PFSK-1 (cell line): ENCODE measurements at regions not wholly inside any gene's neighbourhood (a gene's known extent, or its start where the extent isn't known, plus 50 kb on each side); places are given as distances from the start of the nearest gene placed in this dataset.

ENCODE experiments used
- FOXP2 ChIP-seq: optimal IDR thresholded peaks from 2 replicates; pipeline ENCODE3; 2011; ENCODE audit warnings: borderline replicate concordance, control low read depth, inconsistent platforms; ENCODE audit not compliant: insufficient read depth; ENCODE audit errors: extremely low read length, extremely low read depth
- POLR2AphosphoS5 ChIP-seq: IDR thresholded peaks from 2 replicates; pipeline ENCODE4 v1.6.1; 2012; ENCODE audit warnings: low read depth, mild to moderate bottlenecking, control low read depth, low read length, moderate library complexity
- SIN3A ChIP-seq: IDR thresholded peaks from 2 replicates; pipeline ENCODE4 v1.6.1; 2012; ENCODE audit warnings: mild to moderate bottlenecking, low read length, moderate library complexity, borderline replicate concordance; ENCODE audit not compliant: insufficient read depth
- TAF1 ChIP-seq: IDR thresholded peaks from 2 replicates; pipeline ENCODE4 v1.6.1; 2012; ENCODE audit warnings: low read length, control low read depth, borderline replicate concordance; ENCODE audit not compliant: insufficient read depth
- TF ChIP-seq, protein P1 (sequence below), 2 experiments: IDR thresholded peaks; 2 replicates each; pipeline versions ENCODE4 v1.6.1 to v1.8.0; 2011 to 2012; ENCODE audit warnings: low read depth in 2 of 2, low read length in 2 of 2, control low read depth in 1 of 2, inconsistent platforms in 1 of 2, mild to moderate bottlenecking in 1 of 2, moderate library complexity in 1 of 2; ENCODE audit not compliant: insufficient read depth in 1 of 2

DNA sequence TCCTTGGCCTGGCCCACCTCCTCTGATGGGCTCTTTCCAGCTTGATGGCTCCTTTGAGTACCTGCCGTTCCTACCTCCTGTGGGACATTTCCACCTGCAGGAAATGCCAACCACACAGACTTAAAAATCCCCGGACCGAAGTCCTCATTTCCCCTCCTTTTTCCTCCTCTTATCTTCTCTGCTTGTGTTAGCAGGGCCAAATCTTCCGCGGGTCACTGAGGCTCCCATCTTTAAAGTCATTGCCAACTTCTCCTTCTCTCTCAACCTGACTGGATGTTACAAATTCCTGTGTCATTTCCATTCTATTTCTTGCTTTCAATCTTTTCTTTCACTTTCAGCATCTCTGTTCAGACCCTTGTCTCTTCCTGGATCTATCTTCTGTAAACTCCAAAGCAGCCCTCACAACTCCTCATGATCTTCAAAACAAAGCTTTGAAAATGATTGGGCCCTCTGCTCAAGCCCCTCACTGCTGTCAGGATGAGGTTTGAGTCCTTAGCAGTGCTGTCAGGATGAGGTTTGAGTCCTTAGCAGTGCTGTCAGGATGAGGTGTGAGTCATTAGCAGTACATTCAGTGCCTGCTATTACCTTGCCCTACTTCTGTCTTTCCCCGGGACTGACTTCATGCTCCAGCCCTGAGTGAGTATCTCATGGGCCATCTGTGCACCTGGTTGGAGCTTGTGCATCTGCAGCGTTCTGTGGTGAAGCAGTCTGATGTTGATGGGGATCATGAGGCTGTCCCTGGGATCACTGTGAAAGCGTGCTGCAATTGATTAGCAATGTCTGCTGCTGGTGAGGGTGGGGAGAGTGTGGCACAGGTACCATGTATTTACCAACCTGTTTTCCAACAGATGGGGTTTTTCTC is 100.1 kb downstream of the IRF8 start:
- TF ChIP-seq TAF1 = no peak
- no peak for TF ChIP-seq POLR2AphosphoS5

DNA sequence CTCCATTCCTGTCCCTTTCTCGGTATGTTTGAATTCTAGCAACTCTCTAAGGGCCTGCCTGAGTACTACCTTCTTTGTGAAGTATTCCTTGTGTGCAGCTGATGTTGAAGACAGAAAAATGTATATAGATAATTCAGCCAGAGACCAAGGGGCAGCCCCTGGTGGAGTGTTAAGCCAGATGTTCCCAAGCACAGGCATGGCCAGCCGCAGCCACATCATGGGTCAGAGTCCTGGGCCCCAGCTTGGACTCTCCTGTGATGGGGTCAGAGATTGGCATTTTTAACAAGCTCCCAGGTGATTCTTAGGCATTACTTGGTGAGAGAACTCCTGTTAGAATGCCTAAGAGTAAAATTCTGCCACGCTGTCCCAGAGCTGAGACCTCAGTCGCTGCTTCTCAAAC is 100.8 kb downstream of the IRF8 start:
- TF ChIP-seq POLR2AphosphoS5 (no peak), TAF1 (no peak), SIN3A (no peak), FOXP2 (no peak)
- TF ChIP-seq, protein P1, sequence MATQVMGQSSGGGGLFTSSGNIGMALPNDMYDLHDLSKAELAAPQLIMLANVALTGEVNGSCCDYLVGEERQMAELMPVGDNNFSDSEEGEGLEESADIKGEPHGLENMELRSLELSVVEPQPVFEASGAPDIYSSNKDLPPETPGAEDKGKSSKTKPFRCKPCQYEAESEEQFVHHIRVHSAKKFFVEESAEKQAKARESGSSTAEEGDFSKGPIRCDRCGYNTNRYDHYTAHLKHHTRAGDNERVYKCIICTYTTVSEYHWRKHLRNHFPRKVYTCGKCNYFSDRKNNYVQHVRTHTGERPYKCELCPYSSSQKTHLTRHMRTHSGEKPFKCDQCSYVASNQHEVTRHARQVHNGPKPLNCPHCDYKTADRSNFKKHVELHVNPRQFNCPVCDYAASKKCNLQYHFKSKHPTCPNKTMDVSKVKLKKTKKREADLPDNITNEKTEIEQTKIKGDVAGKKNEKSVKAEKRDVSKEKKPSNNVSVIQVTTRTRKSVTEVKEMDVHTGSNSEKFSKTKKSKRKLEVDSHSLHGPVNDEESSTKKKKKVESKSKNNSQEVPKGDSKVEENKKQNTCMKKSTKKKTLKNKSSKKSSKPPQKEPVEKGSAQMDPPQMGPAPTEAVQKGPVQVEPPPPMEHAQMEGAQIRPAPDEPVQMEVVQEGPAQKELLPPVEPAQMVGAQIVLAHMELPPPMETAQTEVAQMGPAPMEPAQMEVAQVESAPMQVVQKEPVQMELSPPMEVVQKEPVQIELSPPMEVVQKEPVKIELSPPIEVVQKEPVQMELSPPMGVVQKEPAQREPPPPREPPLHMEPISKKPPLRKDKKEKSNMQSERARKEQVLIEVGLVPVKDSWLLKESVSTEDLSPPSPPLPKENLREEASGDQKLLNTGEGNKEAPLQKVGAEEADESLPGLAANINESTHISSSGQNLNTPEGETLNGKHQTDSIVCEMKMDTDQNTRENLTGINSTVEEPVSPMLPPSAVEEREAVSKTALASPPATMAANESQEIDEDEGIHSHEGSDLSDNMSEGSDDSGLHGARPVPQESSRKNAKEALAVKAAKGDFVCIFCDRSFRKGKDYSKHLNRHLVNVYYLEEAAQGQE (IDR thresholded peaks at IDR 0.05; ENCODE audit: insufficient read depth in 1 of 2, low read depth in 2 of 2, low read length in 2 of 2) = no peak

DNA sequence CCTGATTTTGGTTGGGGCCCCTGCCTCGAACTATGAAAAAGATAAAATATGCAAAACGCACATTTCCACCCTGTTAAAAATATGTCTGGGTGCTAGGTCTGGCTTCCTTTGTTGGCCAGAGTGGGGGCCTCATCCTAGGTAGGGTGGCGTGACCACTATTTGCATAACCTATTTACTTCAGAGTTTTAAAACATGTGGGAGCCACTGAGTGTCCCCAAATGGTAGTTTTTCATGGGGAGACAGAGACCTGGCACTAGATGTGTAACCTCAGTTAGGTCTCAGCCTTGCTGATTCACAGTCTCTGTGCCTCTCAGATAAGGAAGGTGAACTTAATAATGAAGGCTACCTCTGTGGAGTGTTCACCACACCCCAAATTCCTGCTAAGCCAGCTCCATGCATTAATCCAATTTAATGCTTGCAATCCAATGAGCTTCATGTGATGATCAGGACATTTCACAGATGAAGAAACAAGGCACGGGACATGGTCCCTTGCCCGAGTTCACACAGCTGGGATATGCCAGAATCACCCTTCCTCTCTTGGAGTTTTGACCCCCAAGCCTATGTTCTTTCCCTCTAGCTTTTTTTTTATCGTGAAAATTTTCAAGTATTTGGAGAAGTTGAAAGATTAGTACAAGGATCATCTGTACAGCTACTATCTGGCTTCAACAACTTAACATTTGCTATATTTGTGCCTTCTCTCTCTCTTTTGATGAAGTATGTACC is 103.4 kb downstream of the IRF8 start:
- TF ChIP-seq, protein P1 (IDR thresholded peaks at IDR 0.05; ENCODE audit: insufficient read depth in 1 of 2, low read depth in 2 of 2, low read length in 2 of 2) = no peak
- TF ChIP-seq TAF1 = no peak
- TF ChIP-seq SIN3A = no peak
- no peak for TF ChIP-seq POLR2AphosphoS5
- no peak for TF ChIP-seq FOXP2

DNA sequence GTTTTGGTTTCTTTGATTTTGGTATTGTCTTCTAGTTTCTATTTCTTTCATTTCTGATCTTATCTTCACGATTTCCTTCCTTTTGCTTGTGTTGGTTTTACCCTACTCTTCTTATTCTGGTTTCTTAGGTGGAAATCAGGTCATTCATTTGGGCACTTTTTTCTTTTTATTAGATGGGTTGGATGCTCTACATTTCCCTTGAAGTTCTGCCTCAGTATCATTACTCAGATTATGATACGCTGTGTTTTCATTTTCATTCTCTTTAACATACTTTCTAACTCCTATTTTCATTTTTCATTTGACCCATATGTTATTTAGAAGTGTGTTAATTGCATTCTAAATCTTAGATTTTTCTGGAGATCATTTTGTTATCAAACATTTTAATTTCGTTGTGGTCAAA is 108.6 kb downstream of the IRF8 start:
- TF ChIP-seq POLR2AphosphoS5 = no peak
- no peak for TF ChIP-seq FOXP2
- no peak for TF ChIP-seq TAF1

DNA sequence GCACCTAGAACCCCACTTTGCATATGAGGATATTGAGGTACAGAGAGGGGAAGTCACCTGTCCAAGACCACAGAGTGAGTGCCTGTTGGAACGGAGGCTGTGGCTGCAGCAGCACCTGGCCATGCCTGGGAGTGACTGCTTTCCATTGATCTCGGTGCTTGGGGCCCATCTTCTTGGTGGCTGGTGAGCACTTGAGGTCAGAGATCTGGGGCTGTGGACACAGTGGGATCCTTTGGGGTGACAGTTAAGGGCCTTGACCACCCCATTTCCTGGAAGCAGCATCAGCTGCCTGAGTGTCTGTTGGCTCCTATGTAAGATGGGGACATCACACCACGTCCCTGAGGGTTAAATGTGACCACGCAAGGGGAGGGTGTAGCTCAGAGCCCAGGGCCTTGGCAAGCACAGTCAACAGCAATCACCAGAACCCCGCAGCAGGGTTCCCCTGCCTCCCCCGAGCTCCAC is 111.7 kb downstream of the IRF8 start:
- TF ChIP-seq, protein P1 (IDR thresholded peaks at IDR 0.05; ENCODE audit: insufficient read depth in 1 of 2, low read depth in 2 of 2, low read length in 2 of 2) = no peak
- no peak for TF ChIP-seq FOXP2

DNA sequence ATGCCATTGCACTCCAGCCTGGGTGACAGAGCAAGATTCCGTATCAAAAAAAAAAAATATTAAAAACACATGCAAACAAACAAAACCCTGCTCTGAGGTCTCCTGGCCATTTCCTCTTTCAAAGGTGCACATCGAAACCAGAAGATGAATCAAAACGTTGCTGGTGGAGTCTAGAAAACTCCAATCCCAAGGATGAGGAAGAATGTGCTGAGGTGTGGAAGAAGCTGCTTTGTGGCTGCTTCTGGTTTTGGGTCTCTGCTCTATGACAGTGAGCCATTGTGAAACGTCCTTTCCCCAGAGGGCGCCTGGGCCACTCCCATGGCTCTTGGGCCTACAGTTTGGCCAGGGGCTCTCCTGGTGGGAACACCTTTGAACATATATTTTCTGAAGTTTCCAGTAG is 112.6 kb downstream of the IRF8 start:
- no peak for TF ChIP-seq POLR2AphosphoS5
- no peak for TF ChIP-seq TAF1
- no peak for TF ChIP-seq SIN3A
- TF ChIP-seq, protein P1 (IDR thresholded peaks at IDR 0.05; ENCODE audit: insufficient read depth in 1 of 2, low read depth in 2 of 2, low read length in 2 of 2) = no peak
- no peak for TF ChIP-seq FOXP2
